ENCODE measurements at regions not wholly inside any gene's neighbourhood (a gene's known extent, or its start where the extent isn't known, plus 50 kb on each side); places are given as distances from the start of the nearest gene placed in this dataset.

GRCh38 chr22:47515384-47516125 is 753.1 kb downstream of the TBC1D22A start:
- no peaks in the 10 kb centered on the region for H4K20me1 ChIP-seq (ENCODE audit: control insufficient read depth, insufficient read depth, low read length, poor library complexity, severe bottlenecking)
- no peak overlapping the region for H2AFZ ChIP-seq (ENCODE audit: insufficient read depth, low read depth, low read length, poor library complexity, severe bottlenecking)
- DNase-seq (no peak), ATAC-seq (ENCODE audit: low read depth) (no peak)
- no peak overlapping the region for H3K4me3 ChIP-seq (ENCODE audit: control extremely low read depth in 1 of 5, extremely low read depth in 1 of 5, insufficient read depth in 1 of 5, low read depth in 2 of 5, low read length in 4 of 5)
- H3K27ac Mint-ChIP-seq = no peak overlapping the region
- no peak overlapping the region for H3K4me2 ChIP-seq (replicated peaks; ENCODE audit: low read depth, low read length, poor library complexity, severe bottlenecking)
- H3K4me1 ChIP-seq (ENCODE audit: control insufficient read depth in 2 of 2, insufficient read depth in 2 of 2, low read length in 2 of 2) = no peaks in the 10 kb centered on the region
- CTCF ChIA-PET = no interaction called here
- POLR2A ChIA-PET = no interaction called here
- H3K36me3 ChIP-seq (replicated peaks in 1 of 2; ENCODE audit: control extremely low read depth in 1 of 2, control insufficient read depth in 1 of 2, extremely low read depth in 1 of 2, insufficient read depth in 2 of 2, low read length in 1 of 2) = no peaks in the 10 kb centered on the region
- no peak overlapping the region for H3K27ac ChIP-seq (ENCODE audit: low read length in 2 of 2)
- H3K4me3 Mint-ChIP-seq = no peak overlapping the region
- TF ChIP-seq CTCF (IDR thresholded peaks at IDR 0.05) (no peak), EZH2 (IDR thresholded peaks at IDR 0.05; ENCODE audit: borderline replicate concordance, insufficient read depth, low read depth, low read length, poor library complexity, severe bottlenecking) (no peak)
- no peak overlapping the region for H3K9ac ChIP-seq (ENCODE audit: low read length)
- WGBS (ENCODE audit: insufficient coverage) = no CpG with 5 or more reads among the region's 2 CpGs
- H3K27me3 Mint-ChIP-seq = no peaks in the 10 kb centered on the region
- intact Hi-C loops (cut with micrococcal nuclease) = loop anchor here (5.0 kb wide), 1 partner anchor 977 kb away; no protein-coding TSS in a partner anchor
- no peaks in the 10 kb centered on the region for H3K9me3 Mint-ChIP-seq (ENCODE audit: insufficient read depth)
- H3K4me1 Mint-ChIP-seq = no peaks in the 10 kb centered on the region
- H3K9me3 ChIP-seq (ENCODE audit: control extremely low read depth in 1 of 3, control insufficient read depth in 2 of 3, insufficient read depth in 1 of 3, low read length in 2 of 3) = peaks cover 0 to 3% (median 0%) of the 10 kb centered on the region in 3 donors
- no peaks in the 10 kb centered on the region for H3K27me3 ChIP-seq (replicated peaks in 1 of 4; ENCODE audit: control extremely low read depth in 1 of 4, control insufficient read depth in 3 of 4, insufficient read depth in 4 of 4, low read length in 3 of 4)
- no peaks in the 10 kb centered on the region for H3K79me2 ChIP-seq (ENCODE audit: control insufficient read depth, insufficient read depth, low read length)

DNA sequence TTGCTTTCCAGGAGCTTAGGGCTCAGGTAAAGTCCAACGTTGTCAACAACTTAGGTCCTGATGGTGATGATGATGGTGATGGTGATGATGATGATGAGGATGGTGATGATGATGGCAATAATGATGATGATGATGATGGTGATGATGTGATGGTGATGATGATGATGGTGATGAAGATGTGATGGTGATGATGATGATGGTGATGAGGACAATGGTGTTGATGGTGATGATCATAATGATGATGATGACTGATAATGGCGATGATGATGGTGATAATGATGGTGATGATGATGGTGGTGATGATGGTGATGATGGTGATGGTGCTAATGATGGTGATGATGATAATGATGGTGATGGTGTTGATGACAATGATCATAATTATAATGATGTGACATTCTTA is 750.2 kb downstream of the TBC1D22A start:
- TF ChIP-seq EZH2 (IDR thresholded peaks at IDR 0.05; ENCODE audit: borderline replicate concordance, insufficient read depth, low read depth, low read length, poor library complexity, severe bottlenecking) (no peak), CTCF (IDR thresholded peaks at IDR 0.05) (no peak)
- no peak overlapping the region for H2AFZ ChIP-seq (ENCODE audit: insufficient read depth, low read depth, low read length, poor library complexity, severe bottlenecking)
- no peaks in the 10 kb centered on the region for H3K79me2 ChIP-seq (ENCODE audit: control insufficient read depth, insufficient read depth, low read length)
- 95% methylated on average over 2 of the region's 2 CpGs for WGBS (ENCODE audit: insufficient coverage)
- Mint-ChIP-seq H3K4me3 (no peak overlapping the region), H3K4me1 (no peaks in the 10 kb centered on the region), H3K27me3 (no peaks in the 10 kb centered on the region), H3K27ac (no peak overlapping the region), H3K9me3 (ENCODE audit: insufficient read depth) (no peaks in the 10 kb centered on the region)
- ChIA-PET POLR2A (no interaction called here), CTCF (no interaction called here)
- no peaks in the 10 kb centered on the region for H3K27me3 ChIP-seq (replicated peaks in 1 of 4; ENCODE audit: control extremely low read depth in 1 of 4, control insufficient read depth in 3 of 4, insufficient read depth in 4 of 4, low read length in 3 of 4)
- peaks cover 0 to 3% (median 0%) of the 10 kb centered on the region in 3 donors for H3K9me3 ChIP-seq (ENCODE audit: control extremely low read depth in 1 of 3, control insufficient read depth in 2 of 3, insufficient read depth in 1 of 3, low read length in 2 of 3)
- no peak overlapping the region for H3K9ac ChIP-seq (ENCODE audit: low read length)
- no peak overlapping the region for H3K4me3 ChIP-seq (ENCODE audit: control extremely low read depth in 1 of 5, extremely low read depth in 1 of 5, insufficient read depth in 1 of 5, low read depth in 2 of 5, low read length in 4 of 5)
- no peaks in the 10 kb centered on the region for H4K20me1 ChIP-seq (ENCODE audit: control insufficient read depth, insufficient read depth, low read length, poor library complexity, severe bottlenecking)
- no peak for DNase-seq
- H3K27ac ChIP-seq (ENCODE audit: low read length in 2 of 2) = no peak overlapping the region
- no peak for ATAC-seq (ENCODE audit: low read depth)
- intact Hi-C loops (cut with micrococcal nuclease) = no loop called here
- no peak overlapping the region for H3K4me2 ChIP-seq (replicated peaks; ENCODE audit: low read depth, low read length, poor library complexity, severe bottlenecking)
- no peaks in the 10 kb centered on the region for H3K4me1 ChIP-seq (ENCODE audit: control insufficient read depth in 2 of 2, insufficient read depth in 2 of 2, low read length in 2 of 2)
- H3K36me3 ChIP-seq (replicated peaks in 1 of 2; ENCODE audit: control extremely low read depth in 1 of 2, control insufficient read depth in 1 of 2, extremely low read depth in 1 of 2, insufficient read depth in 2 of 2, low read length in 1 of 2) = no peaks in the 10 kb centered on the region
